H9 (cell line): ENCODE measurements at regions not wholly inside any gene's neighbourhood (a gene's known extent, or its start where the extent isn't known, plus 50 kb on each side); places are given as distances from the start of the nearest gene placed in this dataset.

Experiments used
- DNase-seq: peaks from one replicate; pipeline ENCODE4 v3.0.0-alpha.2; 2017
- H2AFZ ChIP-seq: one replicate; pipeline ENCODE4 v1.6.1; 2013; ENCODE audit warnings: mild to moderate bottlenecking, low read length, control low read depth, moderate library complexity
- H2AK5ac ChIP-seq: 2 replicates; pipeline ENCODE4 v1.6.1; 2013; ENCODE audit warnings: low read length, control low read depth, mixed read lengths; ENCODE audit not compliant: insufficient read length
- H2BK120ac ChIP-seq: one replicate; pipeline ENCODE4 v1.6.1; 2013; ENCODE audit warnings: low read depth, mild to moderate bottlenecking, low read length, control low read depth, inconsistent platforms; ENCODE audit not compliant: poor library complexity, severe bottlenecking
- H2BK12ac ChIP-seq: 2 replicates; pipeline ENCODE4 v1.6.1; 2013; ENCODE audit warnings: low read length, control low read depth, mixed read lengths, low read depth; ENCODE audit not compliant: insufficient read length
- H2BK15ac ChIP-seq: 2 replicates; pipeline ENCODE4 v1.6.1; 2013; ENCODE audit warnings: low read depth, low read length, control low read depth
- H2BK20ac ChIP-seq: one replicate; pipeline ENCODE4 v1.6.1; 2013; ENCODE audit warnings: low read depth, mild to moderate bottlenecking, low read length, control low read depth, inconsistent platforms; ENCODE audit not compliant: poor library complexity, severe bottlenecking
- H2BK5ac ChIP-seq: 2 replicates; pipeline ENCODE4 v1.6.1; 2013; ENCODE audit warnings: low read length, control low read depth, mixed read lengths; ENCODE audit not compliant: insufficient read length
- H3K14ac ChIP-seq: 2 replicates; pipeline ENCODE4 v1.6.1; 2013; ENCODE audit warnings: low read length, control low read depth; ENCODE audit not compliant: insufficient read depth
- H3K18ac ChIP-seq: 2 replicates; pipeline ENCODE4 v1.6.1; 2013; ENCODE audit warnings: low read depth, mild to moderate bottlenecking, mixed read lengths, low read length, control low read depth; ENCODE audit not compliant: insufficient read length
- H3K23ac ChIP-seq: 2 replicates; pipeline ENCODE4 v1.6.1; 2013; ENCODE audit warnings: low read length, control low read depth, mixed read lengths, low read depth; ENCODE audit not compliant: insufficient read length
- H3K23me2 ChIP-seq: 2 replicates; pipeline ENCODE4 v1.6.1; 2013; ENCODE audit warnings: low read depth, mild to moderate bottlenecking, mixed read lengths, low read length, control low read depth; ENCODE audit not compliant: insufficient read length, poor library complexity, severe bottlenecking
- H3K27ac ChIP-seq: 2 replicates; pipeline ENCODE4 v1.5.1; 2013; ENCODE audit warnings: low read length, control low read depth, mixed read lengths, low read depth; ENCODE audit not compliant: insufficient read length
- H3K27me3 ChIP-seq: 2 replicates; pipeline ENCODE4 v1.6.1; 2013; ENCODE audit warnings: low read length, control low read depth, inconsistent platforms; ENCODE audit not compliant: insufficient read depth
- H3K4ac ChIP-seq: 2 replicates; pipeline ENCODE4 v1.6.1; 2013; ENCODE audit warnings: low read depth, mild to moderate bottlenecking, control low read depth, inconsistent platforms, low read length, moderate library complexity
- H3K4me1 ChIP-seq: 2 replicates; pipeline ENCODE4 v1.6.1; 2013; ENCODE audit warnings: low read length, control low read depth, inconsistent platforms; ENCODE audit not compliant: insufficient read depth
- H3K4me2 ChIP-seq: 2 replicates; pipeline ENCODE4 v1.6.1; 2013; ENCODE audit warnings: low read length, control low read depth, mixed read lengths; ENCODE audit not compliant: insufficient read length, insufficient read depth
- H3K56ac ChIP-seq: 2 replicates; pipeline ENCODE4 v1.6.1; 2013; ENCODE audit warnings: low read depth, mild to moderate bottlenecking, mixed read lengths, low read length, control low read depth; ENCODE audit not compliant: insufficient read length
- H3K79me1 ChIP-seq: 2 replicates; pipeline ENCODE4 v1.6.1; 2013; ENCODE audit warnings: low read depth, mild to moderate bottlenecking, moderate library complexity, low read length, control low read depth, inconsistent platforms; ENCODE audit not compliant: insufficient read depth, poor library complexity, severe bottlenecking
- H3K79me2 ChIP-seq: 2 replicates; pipeline ENCODE4 v1.6.1; 2013; ENCODE audit warnings: low read length, control low read depth, inconsistent platforms; ENCODE audit not compliant: insufficient read depth
- H3K9ac ChIP-seq: 2 replicates; pipeline ENCODE4 v1.6.1; 2013; ENCODE audit warnings: low read length, control low read depth, mixed read lengths; ENCODE audit not compliant: insufficient read length; ENCODE audit errors: extremely low read depth
- H3K9me3 ChIP-seq: one replicate; pipeline ENCODE4 v1.6.1; 2013; ENCODE audit warnings: low read depth, low read length, inconsistent platforms; ENCODE audit not compliant: control insufficient read depth
- H3T11ph ChIP-seq: one replicate; pipeline ENCODE4 v1.6.1; 2013; ENCODE audit warnings: mild to moderate bottlenecking, low read length, control low read depth, inconsistent platforms
- H4K20me1 ChIP-seq: one replicate; pipeline ENCODE4 v1.6.1; 2013; ENCODE audit not compliant: control insufficient read depth, insufficient read length, insufficient read depth
- H4K5ac ChIP-seq: 2 replicates; pipeline ENCODE4 v1.6.1; 2013; ENCODE audit warnings: low read depth, mild to moderate bottlenecking, mixed read lengths, low read length, control low read depth; ENCODE audit not compliant: insufficient read length
- H4K8ac ChIP-seq: replicated peaks from 2 replicates; pipeline ENCODE4 v1.6.1; 2013; ENCODE audit warnings: low read length, control low read depth, mixed read lengths, low read depth; ENCODE audit not compliant: insufficient read length
- H4K91ac ChIP-seq: 2 replicates; pipeline ENCODE4 v1.6.1; 2013; ENCODE audit warnings: low read depth, mild to moderate bottlenecking, moderate library complexity, mixed read lengths, low read length, control low read depth; ENCODE audit not compliant: insufficient read length
- H3K27ac Mint-ChIP-seq, 3 experiments: 2 replicates in 2 of 3; 3 replicates in 1 of 3; pipeline ENCODE4 v1.8.0; 2020 to 2021; ENCODE audit warnings: mixed read lengths in 3 of 3, mild to moderate bottlenecking in 1 of 3, moderate library complexity in 1 of 3
- H3K27me3 Mint-ChIP-seq: 2 replicates; pipeline ENCODE4 v1.8.0; 2021; ENCODE audit warnings: low read depth, mild to moderate bottlenecking, moderate library complexity, mixed read lengths
- H3K36me3 Mint-ChIP-seq, 3 experiments: 2 replicates in 2 of 3; 3 replicates in 1 of 3; pipeline ENCODE4 v1.8.0; 2020 to 2021; ENCODE audit warnings: low read depth in 3 of 3, mixed read lengths in 3 of 3; ENCODE audit not compliant: insufficient read depth in 1 of 3
- H3K4me1 Mint-ChIP-seq, 2 experiments: 2 replicates each; pipeline ENCODE4 v1.8.0; 2020; ENCODE audit warnings: mixed read lengths in 2 of 2
- H3K4me3 Mint-ChIP-seq, 2 experiments: 2 replicates in 1 of 2; 3 replicates in 1 of 2; pipeline ENCODE4 v1.8.0; 2020 to 2021; ENCODE audit warnings: mild to moderate bottlenecking in 2 of 2, mixed read lengths in 2 of 2, moderate library complexity in 1 of 2
- H3K9me3 Mint-ChIP-seq, 2 experiments: 2 replicates in 1 of 2; 3 replicates in 1 of 2; pipeline ENCODE4 v1.8.0; 2020; ENCODE audit warnings: mild to moderate bottlenecking in 2 of 2, mixed read lengths in 2 of 2, moderate library complexity in 1 of 2
- CTCF ChIP-seq: fragments of 200-600 bp; sonication (generic); conservative IDR thresholded peaks from 3 replicates; pipeline ENCODE4 v1.8.0; 2021; ENCODE audit warnings: antibody characterized with exemption, mild to moderate bottlenecking
- WGBS: extraction: QIAGEN DNeasy Blood & Tissue Kit; methylation state at CpG from one replicate; pipeline ENCODE4 v1.1.7; 2013; ENCODE audit warnings: missing lambda C conversion rate, low lambda C conversion rate, mixed read lengths; ENCODE audit not compliant: insufficient read length; ENCODE audit errors: extremely low coverage; 5-methylcytosine and 5-hydroxymethylcytosine counted together

GRCh38 chr5:74154526-74154925 is 486.0 kb downstream of the ENC1 start:
- Histone ChIP-seq H3K4me2 (no peak overlapping the region), H2AK5ac (no peak overlapping the region), H3K27me3 (no peaks in the 10 kb centered on the region), H4K5ac (no peak overlapping the region), H2AFZ (no peak overlapping the region), H3K9ac (no peak overlapping the region), H3K23ac (no peak overlapping the region), H2BK12ac (no peak overlapping the region), H4K20me1 (no peaks in the 10 kb centered on the region), H2BK120ac (no peak overlapping the region), H3K27ac (no peak overlapping the region), H3K18ac (no peak overlapping the region), H3T11ph (no peak overlapping the region), H3K79me2 (no peaks in the 10 kb centered on the region), H3K23me2 (no peaks in the 10 kb centered on the region), H4K8ac (no peak overlapping the region), H3K4ac (no peak overlapping the region), H3K4me1 (no peaks in the 10 kb centered on the region; the same call in 1 of the 2 replicates), H3K9me3 (no peaks in the 10 kb centered on the region), H3K56ac (no peak overlapping the region), H3K79me1 (no peaks in the 10 kb centered on the region), H2BK20ac (no peak overlapping the region), H4K91ac (no peak overlapping the region), H2BK5ac (no peak overlapping the region), H3K14ac (no peak overlapping the region), H2BK15ac (no peak overlapping the region)
- peaks cover 4% of the 10 kb centered on the region in 2 experiments; a peak in 1 of 4 replicates for H3K4me1 Mint-ChIP-seq
- no peak overlapping the region for H3K4me3 Mint-ChIP-seq
- H3K27me3 Mint-ChIP-seq: no peaks in the 10 kb centered on the region; the same call in 1 of the 2 replicates
- TF ChIP-seq CTCF: no peak
- H3K36me3 Mint-ChIP-seq: no peaks in the 10 kb centered on the region
- H3K9me3 Mint-ChIP-seq: no peaks in the 10 kb centered on the region
- DNase-seq: no peak
- no CpG with 5 or more reads among the region's 3 CpGs for WGBS
- H3K27ac Mint-ChIP-seq: no peak overlapping the region
